ENCODE measurements at regions not wholly inside any gene's neighbourhood (a gene's known extent, or its start where the extent isn't known, plus 50 kb on each side); places are given as distances from the start of the nearest gene placed in this dataset.

DNA sequence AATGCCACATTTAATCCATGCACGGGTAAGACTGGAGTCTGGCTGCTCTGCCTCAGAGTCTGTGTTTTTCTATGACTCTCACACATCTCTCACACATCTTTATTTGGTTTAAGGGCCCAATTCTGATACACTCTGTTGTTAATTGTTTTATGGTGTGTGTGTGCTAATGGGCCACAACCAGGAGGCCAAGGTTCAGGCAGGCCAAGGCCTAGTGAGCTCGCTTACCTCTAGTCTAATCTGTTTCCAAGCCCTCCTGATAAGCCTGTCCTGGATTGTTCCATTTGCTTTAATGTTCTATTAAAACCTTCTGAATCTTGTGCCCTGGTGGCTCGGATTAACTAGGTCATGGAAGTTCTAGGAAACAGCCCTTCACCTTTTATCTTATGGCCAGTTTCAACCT is 445.4 kb upstream of the DPH6 start:
- DNase-seq (no peak), ATAC-seq (no peak)
- no peaks in the 10 kb centered on the region for H3K9me3 Mint-ChIP-seq (ENCODE audit: low read depth)
- ChIA-PET POLR2A (no interaction called here), CTCF (no interaction called here)
- intact Hi-C loops (cut with DNase I, micrococcal nuclease): no loop called here
- no peaks in the 10 kb centered on the region for H3K36me3 Mint-ChIP-seq (ENCODE audit: low read depth)
- no peak overlapping the region for H3K4me3 Mint-ChIP-seq
- H3K27ac Mint-ChIP-seq: no peak overlapping the region
- no peaks in the 10 kb centered on the region for H3K4me1 Mint-ChIP-seq
- H3K27me3 Mint-ChIP-seq: no peaks in the 10 kb centered on the region

DNA sequence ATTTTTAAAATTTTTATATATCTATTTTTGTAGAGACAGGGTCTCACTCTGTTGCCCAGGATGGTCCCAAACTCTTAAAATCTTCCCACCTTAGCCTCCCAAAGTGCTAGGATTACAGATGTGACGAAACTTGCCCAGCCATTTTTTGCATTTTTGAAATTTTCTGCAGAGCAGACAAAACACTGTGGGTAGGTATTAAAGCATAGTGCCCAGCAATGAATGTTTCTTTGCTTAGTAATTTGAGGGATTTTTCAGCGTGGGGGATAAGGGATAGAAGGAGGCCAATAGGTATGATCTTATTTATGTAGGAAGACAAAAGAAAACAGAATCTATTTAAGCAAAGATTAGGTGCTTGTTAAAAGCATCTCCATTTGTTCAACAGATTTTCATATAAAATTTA is 446.8 kb upstream of the DPH6 start:
- no peak for DNase-seq
- ChIA-PET CTCF (no interaction called here), POLR2A (no interaction called here)
- Mint-ChIP-seq H3K4me1 (no peaks in the 10 kb centered on the region), H3K27ac (no peak overlapping the region), H3K27me3 (no peaks in the 10 kb centered on the region), H3K4me3 (no peak overlapping the region), H3K9me3 (ENCODE audit: low read depth) (no peaks in the 10 kb centered on the region), H3K36me3 (ENCODE audit: low read depth) (no peaks in the 10 kb centered on the region)
- intact Hi-C loops (cut with DNase I, micrococcal nuclease): no loop called here
- no peak for ATAC-seq

DNA sequence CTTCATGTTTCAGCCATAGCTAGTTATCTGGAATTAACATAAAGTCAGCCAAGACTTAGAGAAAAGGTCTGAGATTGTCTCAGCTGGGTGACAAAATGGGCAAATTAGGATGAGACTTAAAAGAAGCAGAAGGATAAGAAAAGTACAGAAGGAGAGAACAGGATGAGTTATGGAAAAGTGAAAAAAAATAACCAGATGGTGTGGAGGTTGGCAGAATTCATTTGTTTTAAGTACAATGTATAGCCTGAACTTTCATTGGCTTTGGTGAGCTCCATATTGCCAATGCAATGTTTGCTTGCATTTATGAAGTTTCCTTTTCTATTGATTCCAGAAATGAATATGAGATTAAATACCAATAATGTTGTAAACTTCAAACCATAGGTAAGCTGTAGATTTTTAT is 447.2 kb upstream of the DPH6 start:
- intact Hi-C loops (cut with DNase I, micrococcal nuclease): no loop called here
- no peak overlapping the region for H3K4me3 Mint-ChIP-seq
- no peaks in the 10 kb centered on the region for H3K27me3 Mint-ChIP-seq
- POLR2A ChIA-PET: no interaction called here
- DNase-seq: no peak
- no peak for ATAC-seq
- no peaks in the 10 kb centered on the region for H3K4me1 Mint-ChIP-seq
- CTCF ChIA-PET: no interaction called here
- H3K9me3 Mint-ChIP-seq (ENCODE audit: low read depth): no peaks in the 10 kb centered on the region
- no peaks in the 10 kb centered on the region for H3K36me3 Mint-ChIP-seq (ENCODE audit: low read depth)
- no peak overlapping the region for H3K27ac Mint-ChIP-seq

DNA sequence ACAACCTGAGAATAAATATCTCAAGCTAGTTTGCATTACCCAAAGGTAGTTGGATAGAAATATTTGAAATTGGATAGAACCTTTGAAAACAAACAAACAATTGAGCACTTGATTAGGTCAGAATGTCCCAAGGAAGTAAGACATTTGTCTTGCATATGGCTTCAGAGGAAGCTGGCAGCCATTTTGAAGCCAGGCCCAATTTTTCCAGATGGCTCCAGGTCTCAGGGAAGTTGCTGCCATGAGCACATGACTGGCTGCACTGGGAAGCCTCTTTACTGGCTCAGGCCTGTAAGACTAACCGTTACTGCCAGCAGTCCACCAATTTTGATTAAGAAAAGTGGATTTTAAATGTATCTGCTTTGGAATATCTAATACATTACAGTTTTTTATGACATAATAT is 448.9 kb upstream of the DPH6 start:
- DNase-seq: no peak
- Mint-ChIP-seq H3K36me3 (ENCODE audit: low read depth) (no peaks in the 10 kb centered on the region), H3K9me3 (ENCODE audit: low read depth) (no peaks in the 10 kb centered on the region), H3K27ac (no peak overlapping the region), H3K4me3 (no peak overlapping the region), H3K27me3 (no peaks in the 10 kb centered on the region), H3K4me1 (no peaks in the 10 kb centered on the region)
- CTCF ChIA-PET: no interaction called here
- ATAC-seq: no peak
- intact Hi-C loops (cut with DNase I, micrococcal nuclease): no loop called here
- POLR2A ChIA-PET: no interaction called here

DNA sequence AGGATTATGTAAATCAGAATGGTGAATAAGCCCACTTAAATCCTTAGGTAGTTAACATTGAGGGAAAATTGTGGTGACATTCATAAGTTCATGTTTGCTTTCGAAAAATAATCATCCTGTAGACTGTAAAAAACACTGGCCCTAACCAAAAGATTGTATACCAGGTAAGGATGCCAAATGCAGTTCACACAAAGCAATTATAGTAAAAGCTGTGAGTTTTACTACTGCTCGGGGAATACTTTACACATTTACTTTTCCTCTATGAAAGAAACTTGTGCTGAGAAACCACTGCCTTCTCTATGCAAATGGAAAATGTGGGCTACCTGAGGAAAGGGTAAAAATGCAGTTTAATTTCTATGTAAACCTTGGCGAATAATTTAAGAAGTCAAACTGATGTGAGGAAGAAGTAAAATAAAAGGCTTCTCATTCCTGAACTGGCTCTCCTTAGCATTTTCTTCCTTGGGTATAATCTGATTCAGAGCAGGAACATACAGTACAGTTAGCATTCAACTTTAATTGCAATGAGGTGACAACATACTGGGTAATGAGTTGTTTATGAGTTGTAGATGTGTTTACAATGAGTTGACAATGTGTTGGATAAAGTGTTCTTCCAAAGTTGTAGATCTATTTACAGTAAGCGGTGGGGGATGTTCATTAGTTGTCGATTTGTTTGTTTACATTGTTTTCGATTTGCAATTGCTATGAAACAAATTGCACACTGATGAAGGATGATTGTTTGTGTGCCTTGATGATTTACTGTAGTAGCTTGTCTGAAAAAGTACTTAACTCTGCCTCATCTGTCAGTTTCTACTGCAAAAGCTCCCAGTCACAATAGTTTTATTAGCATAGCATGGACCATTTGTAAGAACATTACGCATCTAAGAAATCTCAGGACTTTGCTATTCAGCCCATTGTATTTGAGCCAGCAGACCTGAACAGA is 453.0 kb upstream of the DPH6 start:
- Mint-ChIP-seq H3K9me3 (ENCODE audit: low read depth) (no peaks in the 10 kb centered on the region), H3K36me3 (ENCODE audit: low read depth) (no peaks in the 10 kb centered on the region), H3K27me3 (no peaks in the 10 kb centered on the region), H3K27ac (no peak overlapping the region), H3K4me3 (no peak overlapping the region), H3K4me1 (no peaks in the 10 kb centered on the region)
- intact Hi-C loops (cut with DNase I, micrococcal nuclease): no loop called here
- ATAC-seq (no peak), DNase-seq (no peak)
- CTCF ChIA-PET: no interaction called here
- POLR2A ChIA-PET: no interaction called here

DNA sequence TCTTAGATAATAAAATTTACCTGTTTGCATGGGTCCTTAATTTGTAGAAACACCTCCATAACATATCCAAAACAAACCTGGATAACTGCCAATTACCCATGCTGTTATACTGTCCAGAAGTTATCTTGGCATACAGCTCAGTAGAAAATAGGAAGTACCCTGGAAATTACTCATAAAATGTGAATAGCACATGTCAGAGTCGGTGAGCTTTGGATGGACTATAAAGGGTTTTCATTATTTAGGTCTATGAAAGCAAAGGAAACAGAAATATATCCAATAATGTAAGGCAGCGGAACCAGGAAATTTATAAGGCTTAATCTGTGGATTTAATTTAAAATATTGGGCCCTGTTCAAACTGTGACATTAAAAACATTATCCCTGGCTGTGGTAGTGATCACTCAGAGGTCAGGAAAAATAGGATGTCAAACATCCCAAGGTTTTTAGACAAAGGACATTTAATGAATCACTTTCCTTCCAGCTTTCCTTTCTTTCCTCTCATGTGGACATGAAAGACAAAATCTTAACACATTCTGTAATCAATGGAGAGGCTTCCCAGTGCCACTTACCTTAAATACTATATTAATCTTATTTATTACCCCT is 459.0 kb upstream of the DPH6 start:
- POLR2A ChIA-PET: no interaction called here
- intact Hi-C loops (cut with DNase I, micrococcal nuclease): no loop called here

DNA sequence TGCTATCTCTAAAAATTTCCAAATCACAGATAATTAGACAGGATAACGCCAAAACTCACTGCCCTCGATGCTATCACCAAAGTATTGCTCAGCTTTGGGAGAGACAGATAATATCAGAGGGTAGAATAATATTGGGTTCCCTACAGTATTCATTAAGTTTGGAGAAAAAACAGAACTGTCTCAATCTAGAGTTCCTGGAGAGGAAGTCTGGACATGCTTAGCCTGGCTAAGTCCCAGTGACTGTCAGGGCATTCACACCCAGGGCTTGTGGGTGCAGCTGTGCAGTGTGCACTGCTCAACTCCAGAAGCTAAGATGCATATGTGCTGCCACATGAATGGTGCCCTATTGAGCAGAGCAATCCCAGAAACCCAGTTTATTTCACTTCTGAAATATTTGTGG is 459.6 kb upstream of the DPH6 start:
- ChIA-PET POLR2A (no interaction called here), CTCF (interaction anchor here (0.9 kb wide), 1 partner anchor 9 kb away, joined by 3 read pairs; no protein-coding TSS in a partner anchor)
- Mint-ChIP-seq H3K36me3 (ENCODE audit: low read depth) (no peaks in the 10 kb centered on the region), H3K4me1 (no peaks in the 10 kb centered on the region), H3K27me3 (no peaks in the 10 kb centered on the region), H3K27ac (no peak overlapping the region), H3K4me3 (no peak overlapping the region), H3K9me3 (ENCODE audit: low read depth) (no peaks in the 10 kb centered on the region)
- ATAC-seq (no peak), DNase-seq (no peak)
- intact Hi-C loops (cut with DNase I, micrococcal nuclease): no loop called here

More for the DNA sequence above, 459.0 kb upstream of the DPH6 start:
- no peak for ATAC-seq
- DNase-seq: no peak
- Mint-ChIP-seq H3K36me3 (ENCODE audit: low read depth) (no peaks in the 10 kb centered on the region), H3K9me3 (ENCODE audit: low read depth) (no peaks in the 10 kb centered on the region), H3K4me3 (no peak overlapping the region), H3K27ac (no peak overlapping the region), H3K27me3 (no peaks in the 10 kb centered on the region), H3K4me1 (no peaks in the 10 kb centered on the region)
- CTCF ChIA-PET: interaction anchor here (0.9 kb wide), 1 partner anchor 8 kb away, joined by 3 read pairs; no protein-coding TSS in a partner anchor

DNA sequence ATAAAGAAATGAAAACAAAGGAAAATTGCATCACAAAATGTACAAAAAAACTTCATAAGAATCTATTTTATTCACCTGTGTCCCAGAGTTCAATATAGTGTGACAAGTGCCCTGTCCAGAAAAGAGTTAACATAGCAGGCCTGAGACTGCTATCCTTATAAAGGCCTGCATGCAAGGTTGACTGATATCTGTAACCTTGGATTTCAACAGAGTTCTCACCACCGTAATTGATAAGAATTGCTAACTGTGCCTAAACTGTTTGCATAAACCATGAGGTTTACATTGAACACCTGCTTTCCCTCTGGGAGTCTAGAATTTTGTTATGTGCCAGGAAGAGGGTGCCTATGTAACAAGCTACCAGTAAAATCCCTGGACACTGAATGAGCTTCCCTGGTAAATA is 461.7 kb upstream of the DPH6 start:
- no peak for ATAC-seq

DNA sequence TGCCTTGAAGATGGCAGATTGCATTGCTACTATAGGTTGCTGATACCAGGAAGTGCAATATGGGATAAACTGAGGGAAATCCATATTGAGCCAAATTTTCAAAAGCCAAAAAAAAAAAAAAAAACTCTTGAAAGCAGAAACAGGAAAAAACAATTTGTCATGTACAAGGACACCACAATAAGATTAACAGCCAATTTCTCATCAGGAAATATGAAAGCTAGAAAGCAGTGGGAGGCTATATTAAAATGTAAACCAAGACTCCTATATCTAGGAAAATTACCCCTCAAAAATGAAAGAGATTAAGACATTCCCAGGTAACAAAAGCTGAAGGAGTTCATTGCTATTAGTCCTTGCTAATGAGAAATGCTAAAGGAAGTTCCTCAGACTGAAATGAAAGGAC is 462.8 kb upstream of the DPH6 start:
- intact Hi-C loops (cut with DNase I, micrococcal nuclease): no loop called here
- no peak for ATAC-seq
- H3K36me3 Mint-ChIP-seq (ENCODE audit: low read depth): no peaks in the 10 kb centered on the region

More for the DNA sequence above, 461.7 kb upstream of the DPH6 start:
- intact Hi-C loops (cut with DNase I, micrococcal nuclease): no loop called here
- Mint-ChIP-seq H3K27ac (no peak overlapping the region), H3K4me1 (no peaks in the 10 kb centered on the region), H3K4me3 (no peak overlapping the region), H3K36me3 (ENCODE audit: low read depth) (no peaks in the 10 kb centered on the region), H3K9me3 (ENCODE audit: low read depth) (no peaks in the 10 kb centered on the region), H3K27me3 (no peaks in the 10 kb centered on the region)
- POLR2A ChIA-PET: no interaction called here
- CTCF ChIA-PET: interaction anchor here (1.3 kb wide), 1 partner anchor 11 kb away, joined by 3 read pairs; no protein-coding TSS in a partner anchor
- no peak for DNase-seq

DNA sequence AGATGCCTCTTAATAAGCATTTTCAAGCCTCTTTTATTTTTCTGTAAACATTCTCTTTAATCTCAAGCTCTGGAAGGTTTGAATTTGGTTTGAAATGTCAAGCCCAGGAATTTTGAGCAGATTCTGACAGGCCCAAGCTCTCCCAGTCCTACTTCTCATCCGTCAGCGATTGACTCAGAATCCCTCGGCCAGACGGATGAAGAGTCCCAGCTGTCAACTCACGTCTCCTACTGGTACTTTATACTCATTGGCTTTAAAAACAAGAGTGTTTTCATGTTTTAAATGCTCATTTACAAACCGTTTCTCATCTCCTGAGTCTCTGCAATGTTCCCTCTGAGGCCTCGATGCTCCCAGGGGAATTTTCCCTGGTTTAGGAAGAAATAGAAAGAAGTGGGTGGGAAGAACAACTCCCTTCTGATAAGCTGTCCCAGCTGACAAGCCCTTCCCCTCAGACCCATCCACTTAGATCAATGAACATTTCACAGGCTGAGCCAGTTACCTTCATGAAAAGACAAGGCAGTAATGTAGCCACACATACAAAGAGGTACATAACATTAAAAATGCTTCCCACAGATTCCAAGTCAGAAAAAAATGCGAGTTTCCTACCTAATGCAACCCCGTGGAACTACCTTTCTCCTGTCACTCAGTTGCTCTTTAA is 478.2 kb upstream of the DPH6 start:
- ChIA-PET POLR2A (no interaction called here), CTCF (interaction anchor here (0.6 kb wide), 1 partner anchor 1930 kb away, joined by 3 read pairs; no protein-coding TSS in a partner anchor)
- DNase-seq: no peak
- H3K4me3 Mint-ChIP-seq: no peak overlapping the region
- intact Hi-C loops (cut with DNase I, micrococcal nuclease): no loop called here
- no peak overlapping the region for H3K27ac Mint-ChIP-seq
- no peaks in the 10 kb centered on the region for H3K36me3 Mint-ChIP-seq (ENCODE audit: low read depth)
- no peak for ATAC-seq
- no peaks in the 10 kb centered on the region for H3K27me3 Mint-ChIP-seq
- no peaks in the 10 kb centered on the region for H3K4me1 Mint-ChIP-seq
- no peaks in the 10 kb centered on the region for H3K9me3 Mint-ChIP-seq (ENCODE audit: low read depth)

More for the DNA sequence above, 462.8 kb upstream of the DPH6 start:
- no peaks in the 10 kb centered on the region for H3K4me1 Mint-ChIP-seq
- no peak overlapping the region for H3K4me3 Mint-ChIP-seq
- DNase-seq: no peak
- no peaks in the 10 kb centered on the region for H3K9me3 Mint-ChIP-seq (ENCODE audit: low read depth)
- no peaks in the 10 kb centered on the region for H3K27me3 Mint-ChIP-seq
- H3K27ac Mint-ChIP-seq: no peak overlapping the region
- ChIA-PET POLR2A (no interaction called here), CTCF (interaction anchor here (0.8 kb wide), 1 partner anchor 19 kb away, joined by 3 read pairs; no protein-coding TSS in a partner anchor)

DNA sequence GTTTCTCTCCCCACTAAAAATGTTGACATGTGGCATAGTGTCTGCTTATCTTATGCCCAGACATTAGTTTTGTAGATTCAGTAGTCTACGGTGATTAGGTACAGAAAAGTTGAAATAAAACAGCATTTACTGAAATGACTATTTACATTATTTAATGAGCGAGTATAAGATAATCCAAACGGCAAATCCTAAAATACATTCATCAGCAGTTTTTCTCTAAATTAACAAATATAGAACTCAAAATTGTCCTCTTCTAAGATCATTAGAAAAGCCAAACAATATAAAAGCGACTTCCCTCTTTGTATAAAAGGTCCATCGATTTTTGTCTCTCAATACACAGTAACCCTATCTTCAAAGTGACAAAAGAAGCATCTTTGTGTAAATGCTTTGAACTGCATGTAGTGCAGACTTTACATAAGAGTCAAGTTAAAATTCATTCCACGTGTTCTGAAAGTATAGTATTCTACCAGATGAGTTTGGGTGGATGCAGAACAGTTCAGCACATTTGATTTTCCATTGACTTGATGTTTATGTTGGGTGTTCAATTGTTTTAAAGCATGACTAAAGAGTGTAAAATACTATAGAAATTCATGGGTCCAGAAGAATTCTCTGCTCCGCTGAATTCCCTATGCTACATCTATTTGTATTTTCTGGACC is 480.8 kb upstream of the DPH6 start:
- H3K36me3 Mint-ChIP-seq (ENCODE audit: low read depth): no peaks in the 10 kb centered on the region
- no peak for ATAC-seq
- H3K27ac Mint-ChIP-seq: no peak overlapping the region
- DNase-seq: no peak
- intact Hi-C loops (cut with DNase I, micrococcal nuclease): no loop called here
- no peaks in the 10 kb centered on the region for H3K4me1 Mint-ChIP-seq
- no peaks in the 10 kb centered on the region for H3K9me3 Mint-ChIP-seq (ENCODE audit: low read depth)
- CTCF ChIA-PET: no interaction called here
- POLR2A ChIA-PET: no interaction called here
- H3K27me3 Mint-ChIP-seq: no peaks in the 10 kb centered on the region
- H3K4me3 Mint-ChIP-seq: no peak overlapping the region

Data from activated CD4-positive, alpha-beta T cell treated with anti-CD3 and anti-CD28 coated beads for 36 hours (primary cell).